ENCODE measurements at regions not wholly inside any gene's neighbourhood (a gene's known extent, or its start where the extent isn't known, plus 50 kb on each side); places are given as distances from the start of the nearest gene placed in this dataset.

DNA sequence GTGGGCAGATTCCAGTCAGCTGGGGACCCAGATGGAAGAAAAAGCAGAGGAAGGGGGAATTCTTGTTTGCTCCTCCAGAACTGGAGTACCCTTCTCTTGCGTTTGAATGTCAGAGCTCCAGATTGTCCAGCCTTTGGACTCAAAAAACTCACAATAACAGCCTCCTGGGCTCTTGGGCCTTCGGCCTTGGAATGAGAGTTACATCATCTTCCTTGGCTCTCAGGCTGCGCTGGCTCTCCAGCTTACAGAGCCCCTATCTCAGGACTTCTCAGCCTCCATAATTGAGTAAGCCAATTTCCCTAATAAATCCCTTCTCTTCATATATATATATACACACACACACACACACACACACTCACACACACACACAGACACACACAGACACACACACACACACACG lies 1215.7 kb upstream of the SLC10A2 start:
- Histone ChIP-seq H3K23ac (ENCODE audit: insufficient read length) (no peak overlapping the region), H3K23me2 (ENCODE audit: low read depth, low read length) (no peaks in the 10 kb centered on the region), H2BK120ac (replicated peaks; ENCODE audit: low read depth, low read length) (no peak overlapping the region), H3K14ac (ENCODE audit: insufficient read length) (no peak overlapping the region), H4K91ac (replicated peaks; ENCODE audit: insufficient read length, low read length) (no peak overlapping the region), H2BK20ac (ENCODE audit: low read length) (no peak overlapping the region), H3K27me3 (replicated peaks in 1 of 4; ENCODE audit: control insufficient read depth in 3 of 4, extremely low read depth in 1 of 4, insufficient read depth in 3 of 4, low read length in 3 of 4) (no peaks in the 10 kb centered on the region), H3K56ac (replicated peaks; ENCODE audit: insufficient read length, low read depth, low read length) (no peak overlapping the region), H2BK5ac (ENCODE audit: low read depth, low read length) (no peak overlapping the region), H3K4ac (replicated peaks; ENCODE audit: insufficient read length, low read depth, low read length) (no peak overlapping the region), H3K4me2 (ENCODE audit: insufficient read depth in 1 of 2, low read depth in 2 of 2, low read length in 2 of 2) (no peak overlapping the region), H3K79me2 (ENCODE audit: control insufficient read depth in 1 of 2, insufficient read depth in 2 of 2, low read length in 2 of 2) (no peaks in the 10 kb centered on the region), H2BK15ac (ENCODE audit: low read length) (no peak overlapping the region), H3K27ac (ENCODE audit: low read depth, low read length) (no peak overlapping the region), H3K79me1 (ENCODE audit: low read depth, low read length) (no peaks in the 10 kb centered on the region), H3K18ac (ENCODE audit: extremely low read depth, low read length) (no peak overlapping the region), H3K4me3 (ENCODE audit: extremely low read depth in 1 of 4, insufficient read depth in 2 of 4, low read depth in 3 of 4, low read length in 4 of 4) (no peak overlapping the region), H2BK12ac (ENCODE audit: low read depth, low read length) (no peak overlapping the region), H3K36me3 (ENCODE audit: control insufficient read depth in 2 of 4, insufficient read depth in 4 of 4, low read length in 3 of 4) (no peaks in the 10 kb centered on the region; a peak in 1 of 8 replicates), H3K4me1 (replicated peaks in 1 of 4; ENCODE audit: control insufficient read depth in 3 of 4, insufficient read depth in 4 of 4, low read length in 3 of 4) (peaks cover 0 to 2% (median 0%) of the 10 kb centered on the region in 4 experiments; a peak in 1 of 7 replicates), H2AK5ac (ENCODE audit: low read depth, low read length) (no peak overlapping the region), H4K8ac (ENCODE audit: extremely low read depth, insufficient read depth, low read length) (no peak overlapping the region), H3K9ac (replicated peaks in 1 of 4; ENCODE audit: extremely low read depth in 1 of 4, low read depth in 3 of 4, low read length in 3 of 4) (no peak overlapping the region), H3K9me3 (ENCODE audit: insufficient read depth in 2 of 2, low read depth in 1 of 2, low read length in 1 of 2) (no peaks in the 10 kb centered on the region; a peak in 1 of 4 replicates), H4K5ac (ENCODE audit: insufficient read length, low read depth, low read length) (no peak overlapping the region), H4K20me1 (replicated peaks in 1 of 2; ENCODE audit: control insufficient read depth in 1 of 2, insufficient read depth in 2 of 2, low read length in 2 of 2) (no peaks in the 10 kb centered on the region), H2AFZ (ENCODE audit: low read length) (peak overlapping the region; percentile 49; the same call in 1 of the 2 replicates)
- POLR2A ChIA-PET (ENCODE audit: partially characterized antibody), result no interaction called here
- FAIRE-seq, result no peak
- WGBS, 2 experiments (ENCODE audit: extremely low coverage in 1 of 2, insufficient coverage in 1 of 2, insufficient read length in 1 of 2, insufficient replicate concordance in 2 of 2, low coverage in 1 of 2, low lambda C conversion rate in 2 of 2, missing lambda C conversion rate in 1 of 2), result 88% methylated on average over 4 of the region's 4 CpGs; no CpG with 5 or more reads in 1 of the 2 experiments
- TF ChIP-seq CHD1 (IDR thresholded peaks at IDR 0.05; ENCODE audit: low read depth, low read length) (no peak), TBP (IDR thresholded peaks at IDR 0.05; ENCODE audit: low read depth, low read length) (no peak), USF2 (IDR thresholded peaks at IDR 0.05; ENCODE audit: low read length) (no peak), MAFK (IDR thresholded peaks at IDR 0.05; ENCODE audit: low read depth, low read length) (no peak), RBBP5 (IDR thresholded peaks at IDR 0.05; ENCODE audit: borderline replicate concordance, low read depth, low read length) (no peak)
- TF ChIP-seq, protein P1, sequence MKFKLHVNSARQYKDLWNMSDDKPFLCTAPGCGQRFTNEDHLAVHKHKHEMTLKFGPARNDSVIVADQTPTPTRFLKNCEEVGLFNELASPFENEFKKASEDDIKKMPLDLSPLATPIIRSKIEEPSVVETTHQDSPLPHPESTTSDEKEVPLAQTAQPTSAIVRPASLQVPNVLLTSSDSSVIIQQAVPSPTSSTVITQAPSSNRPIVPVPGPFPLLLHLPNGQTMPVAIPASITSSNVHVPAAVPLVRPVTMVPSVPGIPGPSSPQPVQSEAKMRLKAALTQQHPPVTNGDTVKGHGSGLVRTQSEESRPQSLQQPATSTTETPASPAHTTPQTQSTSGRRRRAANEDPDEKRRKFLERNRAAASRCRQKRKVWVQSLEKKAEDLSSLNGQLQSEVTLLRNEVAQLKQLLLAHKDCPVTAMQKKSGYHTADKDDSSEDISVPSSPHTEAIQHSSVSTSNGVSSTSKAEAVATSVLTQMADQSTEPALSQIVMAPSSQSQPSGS (IDR thresholded peaks at IDR 0.05; ENCODE audit: low read length), result no peak
- CTCF ChIA-PET (ENCODE audit: partially characterized antibody), result interaction anchor here (0.7 kb wide), 1 partner anchor 21 kb away, joined by 3 read pairs; no protein-coding TSS in a partner anchor
- DNase-seq (ENCODE audit: low read depth in 1 of 2, low spot score in 2 of 2), result no peak
